ENCODE measurements at regions not wholly inside any gene's neighbourhood (a gene's known extent, or its start where the extent isn't known, plus 50 kb on each side); places are given as distances from the start of the nearest gene placed in this dataset.

DNA sequence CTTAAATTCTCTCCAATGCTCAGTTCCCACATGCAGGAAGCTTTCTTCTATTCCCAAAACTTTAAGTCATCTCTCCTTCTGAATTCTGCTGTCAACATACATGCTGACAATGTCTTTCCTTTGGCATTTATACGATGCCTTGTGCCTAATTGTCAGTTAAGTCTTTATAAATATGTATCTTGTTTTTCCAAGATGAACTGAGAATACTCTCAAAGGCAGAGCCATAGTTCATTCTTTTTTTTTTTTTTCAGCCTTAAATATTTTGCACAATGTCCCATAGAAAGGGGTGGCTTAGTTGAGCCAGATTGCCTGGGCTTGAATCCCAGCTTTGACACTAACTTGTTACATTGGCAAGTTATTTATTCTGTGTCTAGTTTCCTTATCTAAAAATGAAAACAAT lies 210.6 kb downstream of the QDPR start:
- WGBS, 2 donors: 74 to 83% methylated on average over 1 of the region's 1 CpG

GRCh38 chr4:17296921-17297890 lies 214.7 kb downstream of the QDPR start:
- H3K4me3 ChIP-seq (replicated peaks in 1 of 3): no peak overlapping the region
- no peaks in the 10 kb centered on the region for H3K4me1 ChIP-seq
- no peak overlapping the region for H3K27ac ChIP-seq
- no peaks in the 10 kb centered on the region for H3K9me3 ChIP-seq
- H3K27me3 ChIP-seq: no peaks in the 10 kb centered on the region
- TF ChIP-seq POLR2A (IDR thresholded peaks at IDR 0.05): no peak
- TF ChIP-seq, protein P1, sequence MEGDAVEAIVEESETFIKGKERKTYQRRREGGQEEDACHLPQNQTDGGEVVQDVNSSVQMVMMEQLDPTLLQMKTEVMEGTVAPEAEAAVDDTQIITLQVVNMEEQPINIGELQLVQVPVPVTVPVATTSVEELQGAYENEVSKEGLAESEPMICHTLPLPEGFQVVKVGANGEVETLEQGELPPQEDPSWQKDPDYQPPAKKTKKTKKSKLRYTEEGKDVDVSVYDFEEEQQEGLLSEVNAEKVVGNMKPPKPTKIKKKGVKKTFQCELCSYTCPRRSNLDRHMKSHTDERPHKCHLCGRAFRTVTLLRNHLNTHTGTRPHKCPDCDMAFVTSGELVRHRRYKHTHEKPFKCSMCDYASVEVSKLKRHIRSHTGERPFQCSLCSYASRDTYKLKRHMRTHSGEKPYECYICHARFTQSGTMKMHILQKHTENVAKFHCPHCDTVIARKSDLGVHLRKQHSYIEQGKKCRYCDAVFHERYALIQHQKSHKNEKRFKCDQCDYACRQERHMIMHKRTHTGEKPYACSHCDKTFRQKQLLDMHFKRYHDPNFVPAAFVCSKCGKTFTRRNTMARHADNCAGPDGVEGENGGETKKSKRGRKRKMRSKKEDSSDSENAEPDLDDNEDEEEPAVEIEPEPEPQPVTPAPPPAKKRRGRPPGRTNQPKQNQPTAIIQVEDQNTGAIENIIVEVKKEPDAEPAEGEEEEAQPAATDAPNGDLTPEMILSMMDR (IDR thresholded peaks at IDR 0.05): no peak
- no peak for DNase-seq
- intact Hi-C loops (cut with DNase I): no loop called here
- 81 to 85% methylated on average over 8 of the region's 8 CpGs for WGBS, 2 donors
- no peaks in the 10 kb centered on the region for H3K36me3 ChIP-seq

More for the DNA sequence above, 210.6 kb downstream of the QDPR start:
- TF ChIP-seq POLR2A (IDR thresholded peaks at IDR 0.05): no peak
- TF ChIP-seq, protein P1 (IDR thresholded peaks at IDR 0.05): no peak
- no peaks in the 10 kb centered on the region for H3K27me3 ChIP-seq
- no peaks in the 10 kb centered on the region for H3K36me3 ChIP-seq
- no peaks in the 10 kb centered on the region for H3K9me3 ChIP-seq
- no peak overlapping the region for H3K27ac ChIP-seq
- H3K4me1 ChIP-seq: no peaks in the 10 kb centered on the region
- H3K4me3 ChIP-seq (replicated peaks in 1 of 3): no peak overlapping the region
- intact Hi-C loops (cut with DNase I): no loop called here
- no peak for DNase-seq

DNA sequence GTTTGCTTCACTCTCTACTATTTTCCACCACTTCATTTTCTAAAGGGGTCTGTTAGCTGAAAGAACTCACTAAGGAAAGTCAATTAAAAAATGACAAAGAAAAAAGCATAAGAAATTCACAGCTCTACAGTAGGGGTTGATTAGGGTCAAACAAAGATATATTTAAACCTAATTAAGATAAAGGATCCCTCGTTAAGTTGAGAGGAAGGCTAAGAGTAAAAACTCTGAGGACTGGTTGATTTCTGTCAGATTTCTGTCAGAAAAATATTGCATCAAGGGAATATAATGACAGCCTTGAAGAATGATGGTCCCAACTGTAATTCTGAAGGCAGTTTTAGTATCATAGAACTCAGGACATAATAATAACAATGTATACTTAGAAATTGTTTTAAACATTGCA lies 218.0 kb downstream of the QDPR start:
- WGBS, 2 donors: 59 to 72% methylated on average over 1 of the region's 1 CpG
- intact Hi-C loops (cut with DNase I): no loop called here
- Histone ChIP-seq H3K27ac (no peak overlapping the region), H3K9me3 (no peaks in the 10 kb centered on the region), H3K27me3 (no peaks in the 10 kb centered on the region), H3K36me3 (no peaks in the 10 kb centered on the region), H3K4me1 (no peaks in the 10 kb centered on the region), H3K4me3 (replicated peaks in 1 of 3) (no peak overlapping the region)
- DNase-seq: no peak
- TF ChIP-seq, protein P1 (IDR thresholded peaks at IDR 0.05): no peak
- no peak for TF ChIP-seq POLR2A (IDR thresholded peaks at IDR 0.05)

- H3K4me3 ChIP-seq (replicated peaks in 1 of 3): no peak overlapping the region
- no peaks in the 10 kb centered on the region for H3K36me3 ChIP-seq
- 85 to 90% methylated on average over 1 of the region's 1 CpG for WGBS, 2 donors
- intact Hi-C loops (cut with DNase I): no loop called here
- DNase-seq: no peak
- TF ChIP-seq, protein P1 (IDR thresholded peaks at IDR 0.05): no peak
- no peak for TF ChIP-seq POLR2A (IDR thresholded peaks at IDR 0.05)
- no peaks in the 10 kb centered on the region for H3K27me3 ChIP-seq
- peaks cover 0 to 5% of the 10 kb centered on the region in 2 donors for H3K4me1 ChIP-seq
- no peaks in the 10 kb centered on the region for H3K9me3 ChIP-seq
- no peak overlapping the region for H3K27ac ChIP-seq
Measured at GRCh38 chr4:17288151-17288550, 223.7 kb downstream of the QDPR start.

DNA sequence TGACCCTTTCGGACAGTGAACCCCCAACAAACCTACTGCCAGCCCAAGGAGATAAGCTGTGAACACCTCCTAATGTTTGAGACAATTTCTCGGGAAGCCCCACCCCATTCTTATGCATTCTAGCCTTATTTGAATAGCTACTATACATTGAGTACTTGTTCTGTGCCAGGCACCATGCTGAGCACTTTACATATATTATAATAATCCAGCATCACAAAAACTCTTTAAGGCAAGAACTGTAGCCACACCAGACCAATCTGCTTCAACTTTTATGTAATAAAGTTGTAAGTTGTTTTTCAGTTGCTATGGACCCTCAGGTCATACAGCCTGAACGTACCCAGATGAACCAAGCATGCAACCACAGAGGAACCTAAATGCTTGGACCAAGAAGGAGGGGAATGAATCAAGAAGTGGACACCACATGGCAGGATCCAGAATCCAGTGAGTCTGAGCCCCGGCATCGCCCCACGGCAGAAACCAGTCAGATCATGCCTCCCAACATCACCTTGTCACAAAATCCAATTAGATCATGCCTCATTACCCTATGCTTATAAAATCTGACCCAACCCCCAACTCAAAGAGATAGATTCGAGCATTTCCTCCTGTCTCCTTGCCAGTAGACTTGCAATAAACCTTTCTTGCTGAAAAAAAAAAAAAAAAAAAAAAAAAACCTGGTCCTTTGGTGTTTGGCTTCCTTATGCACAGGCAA lies 225.0 kb downstream of the QDPR start:
- WGBS, 2 donors: 63 to 75% methylated on average over 7 of the region's 7 CpGs
- TF ChIP-seq, protein P1 (IDR thresholded peaks at IDR 0.05): no peak
- no peak for TF ChIP-seq POLR2A (IDR thresholded peaks at IDR 0.05)

More for the DNA sequence above, 225.0 kb downstream of the QDPR start:
- no peak for DNase-seq
- Histone ChIP-seq H3K27me3 (no peaks in the 10 kb centered on the region), H3K4me3 (replicated peaks in 1 of 3) (no peak overlapping the region), H3K9me3 (no peaks in the 10 kb centered on the region), H3K4me1 (peaks cover 0 to 5% of the 10 kb centered on the region in 2 donors), H3K27ac (no peak overlapping the region), H3K36me3 (no peaks in the 10 kb centered on the region)
- intact Hi-C loops (cut with DNase I): no loop called here
